AG09309 (cell line): ENCODE measurements at regions not wholly inside any gene's neighbourhood (a gene's known extent, or its start where the extent isn't known, plus 50 kb on each side); places are given as distances from the start of the nearest gene placed in this dataset.
"Not testable (repeated sequence)": the region's sequence is repeated elsewhere in the genome, so short reads cannot be mapped to it uniquely, and the experiment has no call there.

Experiments
- DNase-seq: peaks from one replicate; pipeline ENCODE4 v3.0.0-alpha.2; 2010; ENCODE audit warnings: low read depth
- H3K4me3 ChIP-seq: 2 replicates; pipeline ENCODE4 v1.5.1; 2011; ENCODE audit warnings: mild to moderate bottlenecking, low read depth, low read length, moderate library complexity; ENCODE audit not compliant: control insufficient read depth
- TF ChIP-seq, protein P1 (sequence below): IDR thresholded peaks from 2 replicates; pipeline ENCODE4 v1.5.1; 2011; ENCODE audit warnings: mild to moderate bottlenecking, low read depth, low read length, inconsistent platforms; ENCODE audit not compliant: insufficient read depth, control insufficient read depth; ENCODE audit errors: missing control alignments

DNA sequence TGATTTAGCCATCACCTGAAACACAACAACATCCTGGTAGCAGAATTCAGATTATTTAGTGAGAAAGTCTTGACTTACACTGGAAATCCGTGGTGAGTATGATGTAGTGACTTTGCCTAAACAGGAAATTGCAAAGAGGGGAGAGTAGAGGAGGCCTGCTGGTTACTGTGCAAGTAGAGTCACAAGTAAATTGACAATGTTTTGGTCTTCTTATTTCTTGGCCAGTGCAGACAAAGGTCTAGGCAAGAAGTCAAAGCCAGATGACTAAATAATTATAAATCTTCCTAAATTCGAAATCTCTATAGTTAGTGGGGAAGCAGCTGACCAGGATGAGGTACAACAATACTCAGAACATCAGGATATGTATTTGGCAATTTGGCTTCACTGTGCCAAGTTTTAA, 159.5 kb upstream of the KCTD3 start:
- no peak overlapping the region for H3K4me3 ChIP-seq
- TF ChIP-seq, protein P1, sequence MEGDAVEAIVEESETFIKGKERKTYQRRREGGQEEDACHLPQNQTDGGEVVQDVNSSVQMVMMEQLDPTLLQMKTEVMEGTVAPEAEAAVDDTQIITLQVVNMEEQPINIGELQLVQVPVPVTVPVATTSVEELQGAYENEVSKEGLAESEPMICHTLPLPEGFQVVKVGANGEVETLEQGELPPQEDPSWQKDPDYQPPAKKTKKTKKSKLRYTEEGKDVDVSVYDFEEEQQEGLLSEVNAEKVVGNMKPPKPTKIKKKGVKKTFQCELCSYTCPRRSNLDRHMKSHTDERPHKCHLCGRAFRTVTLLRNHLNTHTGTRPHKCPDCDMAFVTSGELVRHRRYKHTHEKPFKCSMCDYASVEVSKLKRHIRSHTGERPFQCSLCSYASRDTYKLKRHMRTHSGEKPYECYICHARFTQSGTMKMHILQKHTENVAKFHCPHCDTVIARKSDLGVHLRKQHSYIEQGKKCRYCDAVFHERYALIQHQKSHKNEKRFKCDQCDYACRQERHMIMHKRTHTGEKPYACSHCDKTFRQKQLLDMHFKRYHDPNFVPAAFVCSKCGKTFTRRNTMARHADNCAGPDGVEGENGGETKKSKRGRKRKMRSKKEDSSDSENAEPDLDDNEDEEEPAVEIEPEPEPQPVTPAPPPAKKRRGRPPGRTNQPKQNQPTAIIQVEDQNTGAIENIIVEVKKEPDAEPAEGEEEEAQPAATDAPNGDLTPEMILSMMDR: no peak
- no peak for DNase-seq

DNA sequence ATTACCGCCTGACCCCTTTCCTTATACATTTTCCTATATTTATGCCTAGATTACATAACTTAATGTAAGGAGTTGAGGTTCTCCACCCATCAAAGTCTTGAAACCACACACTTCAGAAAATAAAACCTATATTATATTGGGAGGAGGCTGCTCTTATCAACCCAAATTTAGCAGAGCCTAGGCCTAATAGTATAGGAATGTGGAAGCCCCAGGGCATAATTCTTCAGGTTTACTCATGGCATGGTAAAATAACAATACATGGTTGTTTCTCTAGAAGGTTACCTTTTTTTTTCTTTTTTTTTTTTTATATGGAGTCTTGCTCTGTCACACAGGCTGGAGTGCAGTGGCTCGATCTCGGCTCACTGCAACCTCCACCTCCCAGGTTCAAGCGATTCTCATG, 157.6 kb upstream of the KCTD3 start:
- H3K4me3 ChIP-seq, DNase-seq: not testable (repeated sequence)

DNA sequence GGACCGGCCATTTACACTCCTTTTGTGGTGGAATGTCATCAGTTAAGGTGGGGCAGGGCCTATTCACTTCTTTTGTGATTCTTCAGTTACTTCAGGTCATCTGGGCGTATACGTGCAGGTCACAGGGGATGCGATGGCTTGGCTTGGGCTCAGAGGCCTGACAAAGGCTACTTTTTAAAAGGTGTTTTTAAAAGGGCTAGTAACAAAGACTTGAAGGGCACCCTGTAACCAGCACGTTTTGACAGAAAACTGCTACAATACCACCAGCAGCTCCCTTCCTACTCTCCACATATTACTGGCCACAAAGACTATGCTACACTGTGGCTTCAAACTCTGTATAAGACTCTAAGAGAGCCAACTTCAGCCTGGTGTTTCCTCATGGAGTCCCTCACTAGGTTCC, 151.6 kb upstream of the KCTD3 start:
- DNase-seq, H3K4me3 ChIP-seq: not testable (repeated sequence)

DNA sequence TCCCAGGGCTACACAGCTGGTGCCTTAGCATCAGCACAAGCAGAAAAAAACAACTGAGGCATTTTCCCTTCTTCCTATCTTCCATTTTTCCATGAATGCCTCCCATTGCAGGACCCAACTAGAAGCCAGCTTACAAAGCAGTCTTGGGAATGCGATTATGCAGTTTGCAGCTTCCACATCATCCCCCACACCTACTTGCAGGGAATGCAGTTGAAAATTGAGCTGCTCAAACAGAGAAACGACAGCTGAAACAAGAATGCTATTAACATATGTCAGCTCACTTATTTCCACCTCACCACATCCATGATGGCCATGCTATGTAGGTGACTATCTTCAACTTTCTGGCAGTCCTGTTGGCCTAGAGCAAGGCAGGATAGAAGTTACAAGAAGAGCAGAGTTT, 150.6 kb upstream of the KCTD3 start:
- TF ChIP-seq, protein P1: no peak
- no peak overlapping the region for H3K4me3 ChIP-seq
- no peak for DNase-seq

DNA sequence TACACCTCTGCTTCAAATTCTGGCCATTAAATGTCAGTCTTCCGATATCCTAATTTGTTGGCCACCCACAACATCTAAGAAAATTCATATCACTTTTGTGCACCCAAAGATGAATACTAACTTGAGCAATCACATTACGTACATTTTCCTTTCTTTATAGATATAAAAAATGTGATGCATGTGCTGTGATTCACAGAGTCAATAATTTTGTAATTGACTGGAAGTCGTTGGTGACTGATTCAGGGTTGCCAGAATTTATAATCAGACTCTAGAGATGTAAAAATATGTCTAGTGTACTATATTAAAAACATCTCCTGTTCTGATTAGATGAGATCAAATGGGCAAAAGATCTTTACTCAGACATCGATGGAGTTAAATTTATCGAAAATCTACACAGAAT, 150.0 kb upstream of the KCTD3 start:
- DNase-seq: no peak
- TF ChIP-seq, protein P1: no peak
- no peak overlapping the region for H3K4me3 ChIP-seq

DNA sequence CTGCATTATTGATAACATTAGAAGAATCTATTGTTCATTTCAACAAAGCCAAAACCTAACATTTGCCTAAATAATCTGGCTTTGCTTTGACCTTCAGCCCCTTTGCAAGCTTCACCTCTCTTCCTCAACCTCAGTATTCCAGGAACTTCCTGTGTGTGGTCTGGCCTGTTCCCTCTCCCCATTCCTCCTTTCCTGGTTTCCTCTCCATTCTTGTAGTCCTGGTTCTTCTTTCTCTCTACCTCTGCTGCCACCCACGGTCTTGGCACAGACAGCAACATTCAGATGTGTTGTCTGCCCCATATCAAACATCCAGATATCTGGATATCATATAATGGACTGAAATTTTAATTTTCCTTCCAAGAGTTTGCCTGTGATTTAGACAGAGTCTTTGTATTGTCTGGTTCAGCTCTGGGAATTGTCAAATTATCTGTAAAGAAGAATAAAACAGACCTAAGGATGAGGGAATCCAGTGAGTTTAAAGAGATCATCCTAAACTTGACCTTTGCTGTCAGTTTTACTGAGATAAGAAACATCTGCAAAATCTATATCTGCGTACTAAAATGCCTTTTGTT, 148.1 kb upstream of the KCTD3 start:
- H3K4me3 ChIP-seq: no peak overlapping the region
- TF ChIP-seq, protein P1: no peak
- DNase-seq: no peak

DNA sequence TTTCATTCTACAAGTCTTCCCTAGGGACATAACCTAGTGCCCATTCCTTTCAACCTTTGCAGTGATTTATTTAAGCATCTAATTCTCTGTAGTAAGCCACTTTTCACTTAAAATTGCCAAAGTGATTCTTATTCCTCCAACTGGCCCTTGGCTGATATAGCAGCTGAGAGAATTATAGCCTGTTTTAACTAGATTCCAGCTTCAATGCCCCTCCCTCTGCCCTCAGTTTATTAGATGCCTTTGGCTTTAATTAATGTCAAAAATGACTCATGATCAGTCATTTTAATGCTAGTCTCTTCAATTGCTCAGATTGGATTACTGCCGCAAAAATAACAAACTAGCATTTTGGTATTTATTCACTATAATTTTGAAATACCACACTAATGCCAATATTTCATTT, 145.4 kb upstream of the KCTD3 start:
- TF ChIP-seq, protein P1: no peak
- DNase-seq: peak; percentile 28
- no peak overlapping the region for H3K4me3 ChIP-seq

DNA sequence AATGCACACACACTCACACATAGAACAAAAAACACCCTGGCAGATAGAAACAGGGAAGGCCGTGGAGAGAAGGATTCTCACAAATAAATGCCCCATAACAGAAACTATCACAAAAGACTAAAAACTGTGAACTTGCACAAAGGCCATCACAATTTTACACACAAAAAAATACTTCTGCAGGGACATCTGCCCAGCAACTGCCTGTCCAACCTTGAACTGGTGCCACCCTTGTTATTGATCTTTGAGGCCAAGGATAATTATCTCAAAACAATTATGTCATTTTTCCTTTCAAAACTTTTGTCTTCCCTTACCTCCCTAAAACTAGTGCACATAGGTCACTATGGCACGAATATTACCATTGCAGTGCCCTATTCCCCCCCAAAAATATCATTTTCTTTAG, 143.8 kb upstream of the KCTD3 start:
- no peak overlapping the region for H3K4me3 ChIP-seq
- no peak for DNase-seq
- TF ChIP-seq, protein P1: no peak
